Left lung (tissue), 4 donors: ENCODE measurements at regions not wholly inside any gene's neighbourhood (a gene's known extent, or its start where the extent isn't known, plus 50 kb on each side); places are given as distances from the start of the nearest gene placed in this dataset.
A peak's percentile ranks its signal among the peaks of the same experiment; 100 is the strongest.
"Not testable (repeated sequence)": the region's sequence is repeated elsewhere in the genome, so short reads cannot be mapped to it uniquely, and the experiment has no call there.

Experiments used
- ATAC-seq: fragments of 200-7000 bp; cut with Tn5 transposase; one replicate; pipeline ENCODE4 v1.9.1; 2020; ENCODE audit warnings: moderate library complexity
- DNase-seq, 4 donors: peaks; one replicate each; pipeline ENCODE4 v3.0.0-alpha.2; 2013 to 2020
- H3K27ac ChIP-seq, 2 donors: fragments of 200-600 bp; sonication (generic) in 1 of 2; one replicate each; pipeline versions ENCODE4 v1.5.0 to v1.8.0; 2020 to 2021
- H3K27me3 ChIP-seq, 2 donors: fragments of 200-600 bp; sonication (generic) in 1 of 2; one replicate each; pipeline versions ENCODE4 v1.5.0 to v1.8.0; 2020 to 2021
- H3K36me3 ChIP-seq, 2 donors: fragments of 200-600 bp; sonication (generic) in 1 of 2; one replicate each; pipeline versions ENCODE4 v1.5.0 to v1.8.0; 2020 to 2021
- H3K4me1 ChIP-seq, 2 donors: fragments of 200-600 bp; one replicate each; pipeline ENCODE4 v1.8.0; 2021
- H3K4me3 ChIP-seq, 2 donors: fragments of 200-600 bp; sonication (generic) in 1 of 2; one replicate each; pipeline versions ENCODE4 v1.5.0 to v1.8.0; 2020 to 2021; ENCODE audit warnings: mild to moderate bottlenecking in 1 of 2
- H3K9me3 ChIP-seq, 2 donors: fragments of 200-600 bp; sonication (generic) in 1 of 2; one replicate each; pipeline versions ENCODE4 v1.5.0 to v1.8.0; 2020 to 2021
- intact Hi-C, 2 donors: fragments of 100-400 bp; cut with DNase I; formaldehyde crosslinking; loops; one replicate each; pipeline versions ENCODE4 v1.11.2 to v1.14.2; 2022
- TF ChIP-seq, protein P1 (sequence below), 2 donors: fragments of 200-600 bp; sonication (generic) in 1 of 2; IDR thresholded peaks; one replicate each; pipeline versions ENCODE4 v1.5.0 to v1.8.0; 2021; ENCODE audit warnings: antibody characterized with exemption in 2 of 2
- donor health status: DM: no; HTN: yes; CAD: no.
- donor health status: DM: no; HTN: no; CAD: no.

DNA sequence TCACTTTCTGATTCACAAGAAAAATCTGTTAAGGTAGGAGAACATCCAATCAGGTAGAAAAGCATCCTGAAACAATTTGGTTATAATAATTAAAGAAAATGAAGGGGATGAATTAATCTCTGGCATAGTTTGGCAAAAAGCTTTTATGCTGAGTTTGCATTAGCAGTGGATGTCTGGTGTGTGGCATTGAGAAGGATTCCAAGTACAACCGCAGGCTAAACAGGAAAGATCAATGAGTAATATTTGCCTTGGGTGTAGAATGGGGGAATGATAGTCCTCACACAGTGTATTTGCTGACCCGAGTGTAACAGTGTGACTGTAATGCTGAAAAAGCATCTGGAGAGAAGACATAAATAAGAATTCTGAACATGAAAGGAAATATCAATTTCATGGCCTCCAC, 68.3 kb upstream of the SESTD1 start:
- no peaks in the 10 kb centered on the region for H3K36me3 ChIP-seq
- no peak overlapping the region for H3K4me3 ChIP-seq
- H3K4me1 ChIP-seq, result no peaks in the 10 kb centered on the region
- peak; percentile 82 for ATAC-seq
- intact Hi-C loops, result no loop called here
- no peak for DNase-seq
- TF ChIP-seq, protein P1, sequence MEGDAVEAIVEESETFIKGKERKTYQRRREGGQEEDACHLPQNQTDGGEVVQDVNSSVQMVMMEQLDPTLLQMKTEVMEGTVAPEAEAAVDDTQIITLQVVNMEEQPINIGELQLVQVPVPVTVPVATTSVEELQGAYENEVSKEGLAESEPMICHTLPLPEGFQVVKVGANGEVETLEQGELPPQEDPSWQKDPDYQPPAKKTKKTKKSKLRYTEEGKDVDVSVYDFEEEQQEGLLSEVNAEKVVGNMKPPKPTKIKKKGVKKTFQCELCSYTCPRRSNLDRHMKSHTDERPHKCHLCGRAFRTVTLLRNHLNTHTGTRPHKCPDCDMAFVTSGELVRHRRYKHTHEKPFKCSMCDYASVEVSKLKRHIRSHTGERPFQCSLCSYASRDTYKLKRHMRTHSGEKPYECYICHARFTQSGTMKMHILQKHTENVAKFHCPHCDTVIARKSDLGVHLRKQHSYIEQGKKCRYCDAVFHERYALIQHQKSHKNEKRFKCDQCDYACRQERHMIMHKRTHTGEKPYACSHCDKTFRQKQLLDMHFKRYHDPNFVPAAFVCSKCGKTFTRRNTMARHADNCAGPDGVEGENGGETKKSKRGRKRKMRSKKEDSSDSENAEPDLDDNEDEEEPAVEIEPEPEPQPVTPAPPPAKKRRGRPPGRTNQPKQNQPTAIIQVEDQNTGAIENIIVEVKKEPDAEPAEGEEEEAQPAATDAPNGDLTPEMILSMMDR (IDR thresholded peaks at IDR 0.05), result no peak
- no peak overlapping the region for H3K27ac ChIP-seq
- H3K9me3 ChIP-seq, result no peaks in the 10 kb centered on the region
- H3K27me3 ChIP-seq, result no peaks in the 10 kb centered on the region

DNA sequence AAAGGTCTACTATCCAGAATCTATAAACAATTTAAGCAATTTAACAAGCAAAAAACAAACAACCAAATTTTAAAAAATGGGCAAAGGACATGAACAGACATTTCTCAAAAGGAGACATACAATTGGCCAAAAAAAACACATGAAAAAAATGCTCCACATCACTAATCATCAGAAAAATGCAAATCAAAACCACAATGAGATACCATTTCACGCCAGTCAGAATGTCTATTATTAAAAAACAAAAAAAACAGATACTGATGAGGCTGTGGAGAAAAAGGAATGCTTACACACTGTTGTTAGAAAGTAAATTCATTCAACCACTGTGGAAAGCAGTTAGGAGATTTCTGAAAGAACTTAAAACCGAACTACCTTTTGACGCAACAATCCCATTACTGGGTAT, 66.4 kb upstream of the SESTD1 start:
- TF ChIP-seq, protein P1 (IDR thresholded peaks at IDR 0.05), result no peak
- ATAC-seq (no peak), DNase-seq (no peak)
- H3K4me3 ChIP-seq, result no peak overlapping the region
- intact Hi-C loops, result no loop called here
- no peaks in the 10 kb centered on the region for H3K4me1 ChIP-seq
- H3K27ac ChIP-seq, result no peak overlapping the region
- no peaks in the 10 kb centered on the region for H3K36me3 ChIP-seq
- H3K9me3 ChIP-seq, result no peaks in the 10 kb centered on the region
- H3K27me3 ChIP-seq, result no peaks in the 10 kb centered on the region

DNA sequence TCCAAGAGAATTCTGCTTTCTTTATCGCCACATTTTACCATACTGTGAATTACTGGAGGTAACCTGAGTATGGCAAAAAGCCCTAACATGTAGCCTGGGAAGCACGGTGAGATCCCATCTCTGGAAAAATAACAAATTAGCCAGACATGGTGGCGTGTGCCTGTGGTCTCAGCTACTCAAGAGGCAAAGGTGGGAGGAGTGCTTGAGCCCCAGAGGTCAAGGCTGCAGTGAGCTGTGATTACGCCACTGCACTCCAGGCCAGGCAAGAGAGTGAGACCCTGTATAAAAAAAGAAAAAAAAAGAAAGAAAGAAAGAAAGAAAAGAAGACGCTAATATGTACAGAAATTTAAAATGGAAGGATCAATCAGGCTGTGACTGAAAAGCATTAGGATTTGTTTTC, 57.7 kb upstream of the SESTD1 start:
- intact Hi-C loops, result no loop called here
- ATAC-seq (no peak), DNase-seq (no peak)
- Histone ChIP-seq H3K4me1 (no peaks in the 10 kb centered on the region), H3K27ac (no peak overlapping the region), H3K27me3 (no peaks in the 10 kb centered on the region), H3K36me3 (no peaks in the 10 kb centered on the region), H3K9me3 (no peaks in the 10 kb centered on the region), H3K4me3 (no peak overlapping the region)
- TF ChIP-seq, protein P1 (IDR thresholded peaks at IDR 0.05), result no peak

DNA sequence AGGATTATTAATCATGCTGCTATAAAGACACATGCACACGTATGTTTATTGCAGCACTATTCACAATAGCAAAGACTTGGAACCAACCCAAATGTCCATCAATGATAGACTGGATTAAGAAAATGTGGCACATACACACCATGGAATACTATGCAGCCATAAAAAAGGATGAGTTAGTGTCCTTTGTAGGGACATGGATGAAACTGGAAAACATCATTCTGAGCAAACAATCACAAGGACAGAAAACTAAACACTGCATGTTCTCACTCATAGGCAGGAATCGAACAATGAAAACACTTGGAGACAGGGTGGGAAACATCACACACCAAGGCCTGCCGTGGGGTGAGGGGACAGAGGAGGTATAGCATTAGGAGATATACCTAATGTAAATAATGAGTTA, 56.4 kb upstream of the SESTD1 start:
- H3K9me3 ChIP-seq, ATAC-seq, H3K36me3 ChIP-seq, H3K4me3 ChIP-seq, intact Hi-C loops, H3K27ac ChIP-seq, H3K27me3 ChIP-seq, DNase-seq, H3K4me1 ChIP-seq: not testable (repeated sequence)

DNA sequence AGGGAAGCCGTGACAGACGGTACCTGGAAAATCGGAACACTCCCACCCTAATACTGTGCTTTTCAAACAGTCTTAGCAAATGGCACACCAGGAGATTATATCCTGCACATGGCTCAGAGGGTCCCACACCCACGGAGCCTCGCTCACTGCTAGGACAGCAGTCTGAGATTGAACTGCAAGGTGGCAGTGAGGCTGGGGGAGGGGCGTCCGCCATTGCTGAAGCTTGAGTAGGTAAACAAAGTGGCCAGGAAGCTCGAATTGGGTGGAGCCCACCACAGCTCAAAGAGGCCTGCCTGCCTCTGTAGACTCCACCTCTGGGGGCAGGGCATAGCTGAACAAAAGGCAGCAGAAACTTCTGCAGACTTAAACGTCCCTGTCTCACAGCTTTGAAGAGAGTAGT, 50.1 kb upstream of the SESTD1 start:
- ATAC-seq, H3K4me1 ChIP-seq, H3K27ac ChIP-seq, H3K27me3 ChIP-seq, DNase-seq, H3K36me3 ChIP-seq, H3K4me3 ChIP-seq, H3K9me3 ChIP-seq, intact Hi-C loops: not testable (repeated sequence)
